ENCODE measurements at regions not wholly inside any gene's neighbourhood (a gene's known extent, or its start where the extent isn't known, plus 50 kb on each side); places are given as distances from the start of the nearest gene placed in this dataset.

DNA sequence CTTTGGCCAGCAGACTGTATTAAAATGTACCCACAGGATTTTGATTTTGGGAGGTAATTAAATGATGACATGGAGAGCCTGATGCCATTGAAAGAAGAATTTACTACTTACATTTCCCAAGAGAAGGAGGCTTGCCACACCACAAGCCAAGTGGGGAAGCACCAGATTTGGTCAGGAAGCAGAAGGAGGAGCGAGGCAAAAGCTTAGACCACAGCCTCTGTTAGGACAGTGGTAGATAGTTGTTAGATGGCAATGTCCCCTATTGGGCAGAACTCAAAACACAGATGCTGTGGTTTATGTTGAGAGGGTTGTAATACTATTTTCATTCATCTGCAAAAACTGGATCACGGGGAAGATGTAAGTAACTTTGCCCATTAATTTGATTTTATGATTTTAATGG is 709.4 kb downstream of the VRK1 start (continued):
- TF ChIP-seq, protein P1, sequence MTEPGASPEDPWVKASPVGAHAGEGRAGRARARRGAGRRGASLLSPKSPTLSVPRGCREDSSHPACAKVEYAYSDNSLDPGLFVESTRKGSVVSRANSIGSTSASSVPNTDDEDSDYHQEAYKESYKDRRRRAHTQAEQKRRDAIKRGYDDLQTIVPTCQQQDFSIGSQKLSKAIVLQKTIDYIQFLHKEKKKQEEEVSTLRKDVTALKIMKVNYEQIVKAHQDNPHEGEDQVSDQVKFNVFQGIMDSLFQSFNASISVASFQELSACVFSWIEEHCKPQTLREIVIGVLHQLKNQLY (CRISPR knock-in tag; IDR thresholded peaks at IDR 0.05) = no peak
- TF ChIP-seq RORB (CRISPR knock-in tag; IDR thresholded peaks at IDR 0.05) = no peak
- no peak for TF ChIP-seq ZNF138 (CRISPR knock-in tag; conservative IDR thresholded peaks at IDR 0.05)
- TF ChIP-seq HMGA2 (CRISPR knock-in tag; IDR thresholded peaks at IDR 0.05) = no peak

DNA sequence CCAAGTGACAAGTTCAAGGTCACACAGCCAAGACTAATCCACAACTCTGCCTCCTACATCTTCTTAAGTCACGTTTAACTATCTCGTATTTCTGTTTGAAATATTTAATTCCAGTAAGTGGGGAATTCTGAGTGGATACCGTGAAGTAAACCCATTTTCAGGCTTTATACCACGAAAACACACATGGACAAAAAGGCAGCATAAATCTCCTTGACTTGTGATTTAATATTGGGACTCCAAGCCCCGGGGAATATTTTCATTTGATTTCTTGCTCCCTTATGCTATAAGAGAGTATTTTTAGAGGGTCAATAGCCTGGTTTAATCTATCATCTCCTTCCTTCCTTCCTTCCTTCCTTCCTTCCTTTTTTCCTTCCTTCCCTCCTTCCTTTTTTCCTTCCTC is 716.7 kb downstream of the VRK1 start:
- POLR2A ChIA-PET = no interaction called here

More for the DNA sequence above, 716.7 kb downstream of the VRK1 start:
- no peak for DNase-seq (ENCODE audit: low spot score)
- Mint-ChIP-seq H3K27ac (no peak overlapping the region), H3K36me3 (peaks cover 11% of the 10 kb centered on the region), H3K9me3 (peaks cover 23% of the 10 kb centered on the region), H3K4me3 (no peak overlapping the region), H3K4me1 (0 out of 2 replicates have a peak, but pooled peaks cover 2% of the 10 kb centered on the region), H3K27me3 (ENCODE audit: low read depth) (peaks cover 3% of the 10 kb centered on the region; the same call in 1 of the 2 replicates)
- no peak for ATAC-seq
- CTCF ChIA-PET = no interaction called here
- TF ChIP-seq, protein P2, sequence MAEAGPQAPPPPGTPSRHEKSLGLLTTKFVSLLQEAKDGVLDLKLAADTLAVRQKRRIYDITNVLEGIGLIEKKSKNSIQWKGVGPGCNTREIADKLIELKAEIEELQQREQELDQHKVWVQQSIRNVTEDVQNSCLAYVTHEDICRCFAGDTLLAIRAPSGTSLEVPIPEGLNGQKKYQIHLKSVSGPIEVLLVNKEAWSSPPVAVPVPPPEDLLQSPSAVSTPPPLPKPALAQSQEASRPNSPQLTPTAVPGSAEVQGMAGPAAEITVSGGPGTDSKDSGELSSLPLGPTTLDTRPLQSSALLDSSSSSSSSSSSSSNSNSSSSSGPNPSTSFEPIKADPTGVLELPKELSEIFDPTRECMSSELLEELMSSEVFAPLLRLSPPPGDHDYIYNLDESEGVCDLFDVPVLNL (CRISPR knock-in tag; IDR thresholded peaks at IDR 0.05; ENCODE audit: borderline replicate concordance, low read depth) = no peak
- TF ChIP-seq, protein P3, sequence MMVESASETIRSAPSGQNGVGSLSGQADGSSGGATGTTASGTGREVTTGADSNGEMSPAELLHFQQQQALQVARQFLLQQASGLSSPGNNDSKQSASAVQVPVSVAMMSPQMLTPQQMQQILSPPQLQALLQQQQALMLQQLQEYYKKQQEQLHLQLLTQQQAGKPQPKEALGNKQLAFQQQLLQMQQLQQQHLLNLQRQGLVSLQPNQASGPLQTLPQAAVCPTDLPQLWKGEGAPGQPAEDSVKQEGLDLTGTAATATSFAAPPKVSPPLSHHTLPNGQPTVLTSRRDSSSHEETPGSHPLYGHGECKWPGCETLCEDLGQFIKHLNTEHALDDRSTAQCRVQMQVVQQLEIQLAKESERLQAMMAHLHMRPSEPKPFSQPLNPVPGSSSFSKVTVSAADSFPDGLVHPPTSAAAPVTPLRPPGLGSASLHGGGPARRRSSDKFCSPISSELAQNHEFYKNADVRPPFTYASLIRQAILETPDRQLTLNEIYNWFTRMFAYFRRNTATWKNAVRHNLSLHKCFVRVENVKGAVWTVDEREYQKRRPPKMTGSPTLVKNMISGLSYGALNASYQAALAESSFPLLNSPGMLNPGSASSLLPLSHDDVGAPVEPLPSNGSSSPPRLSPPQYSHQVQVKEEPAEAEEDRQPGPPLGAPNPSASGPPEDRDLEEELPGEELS (CRISPR knock-in tag; IDR thresholded peaks at IDR 0.05) = no peak
- TF ChIP-seq, protein P4, sequence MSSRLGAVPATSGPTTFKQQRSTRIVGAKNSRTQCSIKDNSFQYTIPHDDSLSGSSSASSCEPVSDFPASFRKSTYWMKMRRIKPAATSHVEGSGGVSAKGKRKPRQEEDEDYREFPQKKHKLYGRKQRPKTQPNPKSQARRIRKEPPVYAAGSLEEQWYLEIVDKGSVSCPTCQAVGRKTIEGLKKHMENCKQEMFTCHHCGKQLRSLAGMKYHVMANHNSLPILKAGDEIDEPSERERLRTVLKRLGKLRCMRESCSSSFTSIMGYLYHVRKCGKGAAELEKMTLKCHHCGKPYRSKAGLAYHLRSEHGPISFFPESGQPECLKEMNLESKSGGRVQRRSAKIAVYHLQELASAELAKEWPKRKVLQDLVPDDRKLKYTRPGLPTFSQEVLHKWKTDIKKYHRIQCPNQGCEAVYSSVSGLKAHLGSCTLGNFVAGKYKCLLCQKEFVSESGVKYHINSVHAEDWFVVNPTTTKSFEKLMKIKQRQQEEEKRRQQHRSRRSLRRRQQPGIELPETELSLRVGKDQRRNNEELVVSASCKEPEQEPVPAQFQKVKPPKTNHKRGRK (CRISPR knock-in tag; IDR thresholded peaks at IDR 0.05; ENCODE audit: borderline replicate concordance) = no peak
- TF ChIP-seq ATF1 (CRISPR knock-in tag; IDR thresholded peaks at IDR 0.05) (no peak), ZNF396 (CRISPR knock-in tag; IDR thresholded peaks at IDR 0.05; ENCODE audit: borderline replicate concordance) (no peak), IRF2 (CRISPR knock-in tag; IDR thresholded peaks at IDR 0.05; ENCODE audit: borderline replicate concordance, low read depth) (no peak), GABPB1 (CRISPR knock-in tag; IDR thresholded peaks at IDR 0.05) (no peak), ZNF263 (CRISPR knock-in tag; IDR thresholded peaks at IDR 0.05; ENCODE audit: low read depth) (no peak), PRRX2 (CRISPR knock-in tag; IDR thresholded peaks at IDR 0.05) (no peak), ZNF671 (CRISPR knock-in tag; IDR thresholded peaks at IDR 0.05) (no peak)
- TF ChIP-seq, protein P5, sequence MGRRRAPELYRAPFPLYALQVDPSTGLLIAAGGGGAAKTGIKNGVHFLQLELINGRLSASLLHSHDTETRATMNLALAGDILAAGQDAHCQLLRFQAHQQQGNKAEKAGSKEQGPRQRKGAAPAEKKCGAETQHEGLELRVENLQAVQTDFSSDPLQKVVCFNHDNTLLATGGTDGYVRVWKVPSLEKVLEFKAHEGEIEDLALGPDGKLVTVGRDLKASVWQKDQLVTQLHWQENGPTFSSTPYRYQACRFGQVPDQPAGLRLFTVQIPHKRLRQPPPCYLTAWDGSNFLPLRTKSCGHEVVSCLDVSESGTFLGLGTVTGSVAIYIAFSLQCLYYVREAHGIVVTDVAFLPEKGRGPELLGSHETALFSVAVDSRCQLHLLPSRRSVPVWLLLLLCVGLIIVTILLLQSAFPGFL (CRISPR knock-in tag; IDR thresholded peaks at IDR 0.05; ENCODE audit: borderline replicate concordance) = no peak
- TF ChIP-seq, protein P6, sequence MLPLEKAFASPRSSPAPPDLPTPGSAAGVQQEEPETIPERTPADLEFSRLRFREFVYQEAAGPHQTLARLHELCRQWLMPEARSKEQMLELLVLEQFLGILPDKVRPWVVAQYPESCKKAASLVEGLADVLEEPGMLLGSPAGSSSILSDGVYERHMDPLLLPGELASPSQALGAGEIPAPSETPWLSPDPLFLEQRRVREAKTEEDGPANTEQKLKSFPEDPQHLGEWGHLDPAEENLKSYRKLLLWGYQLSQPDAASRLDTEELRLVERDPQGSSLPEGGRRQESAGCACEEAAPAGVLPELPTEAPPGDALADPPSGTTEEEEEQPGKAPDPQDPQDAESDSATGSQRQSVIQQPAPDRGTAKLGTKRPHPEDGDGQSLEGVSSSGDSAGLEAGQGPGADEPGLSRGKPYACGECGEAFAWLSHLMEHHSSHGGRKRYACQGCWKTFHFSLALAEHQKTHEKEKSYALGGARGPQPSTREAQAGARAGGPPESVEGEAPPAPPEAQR (CRISPR knock-in tag; IDR thresholded peaks at IDR 0.05) = no peak
- TF ChIP-seq, protein P7, sequence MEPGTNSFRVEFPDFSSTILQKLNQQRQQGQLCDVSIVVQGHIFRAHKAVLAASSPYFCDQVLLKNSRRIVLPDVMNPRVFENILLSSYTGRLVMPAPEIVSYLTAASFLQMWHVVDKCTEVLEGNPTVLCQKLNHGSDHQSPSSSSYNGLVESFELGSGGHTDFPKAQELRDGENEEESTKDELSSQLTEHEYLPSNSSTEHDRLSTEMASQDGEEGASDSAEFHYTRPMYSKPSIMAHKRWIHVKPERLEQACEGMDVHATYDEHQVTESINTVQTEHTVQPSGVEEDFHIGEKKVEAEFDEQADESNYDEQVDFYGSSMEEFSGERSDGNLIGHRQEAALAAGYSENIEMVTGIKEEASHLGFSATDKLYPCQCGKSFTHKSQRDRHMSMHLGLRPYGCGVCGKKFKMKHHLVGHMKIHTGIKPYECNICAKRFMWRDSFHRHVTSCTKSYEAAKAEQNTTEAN (CRISPR knock-in tag; IDR thresholded peaks at IDR 0.05) = no peak
- TF ChIP-seq, protein P1 (CRISPR knock-in tag; IDR thresholded peaks at IDR 0.05) = no peak
- TF ChIP-seq, protein P8, sequence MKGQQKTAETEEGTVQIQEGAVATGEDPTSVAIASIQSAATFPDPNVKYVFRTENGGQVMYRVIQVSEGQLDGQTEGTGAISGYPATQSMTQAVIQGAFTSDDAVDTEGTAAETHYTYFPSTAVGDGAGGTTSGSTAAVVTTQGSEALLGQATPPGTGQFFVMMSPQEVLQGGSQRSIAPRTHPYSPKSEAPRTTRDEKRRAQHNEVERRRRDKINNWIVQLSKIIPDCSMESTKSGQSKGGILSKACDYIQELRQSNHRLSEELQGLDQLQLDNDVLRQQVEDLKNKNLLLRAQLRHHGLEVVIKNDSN (CRISPR knock-in tag; IDR thresholded peaks at IDR 0.05) = no peak
- TF ChIP-seq, protein P9, sequence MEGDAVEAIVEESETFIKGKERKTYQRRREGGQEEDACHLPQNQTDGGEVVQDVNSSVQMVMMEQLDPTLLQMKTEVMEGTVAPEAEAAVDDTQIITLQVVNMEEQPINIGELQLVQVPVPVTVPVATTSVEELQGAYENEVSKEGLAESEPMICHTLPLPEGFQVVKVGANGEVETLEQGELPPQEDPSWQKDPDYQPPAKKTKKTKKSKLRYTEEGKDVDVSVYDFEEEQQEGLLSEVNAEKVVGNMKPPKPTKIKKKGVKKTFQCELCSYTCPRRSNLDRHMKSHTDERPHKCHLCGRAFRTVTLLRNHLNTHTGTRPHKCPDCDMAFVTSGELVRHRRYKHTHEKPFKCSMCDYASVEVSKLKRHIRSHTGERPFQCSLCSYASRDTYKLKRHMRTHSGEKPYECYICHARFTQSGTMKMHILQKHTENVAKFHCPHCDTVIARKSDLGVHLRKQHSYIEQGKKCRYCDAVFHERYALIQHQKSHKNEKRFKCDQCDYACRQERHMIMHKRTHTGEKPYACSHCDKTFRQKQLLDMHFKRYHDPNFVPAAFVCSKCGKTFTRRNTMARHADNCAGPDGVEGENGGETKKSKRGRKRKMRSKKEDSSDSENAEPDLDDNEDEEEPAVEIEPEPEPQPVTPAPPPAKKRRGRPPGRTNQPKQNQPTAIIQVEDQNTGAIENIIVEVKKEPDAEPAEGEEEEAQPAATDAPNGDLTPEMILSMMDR (IDR thresholded peaks at IDR 0.05) = no peak

All from WTC11 (cell line).